HG03039 (cell line): ENCODE measurements at regions not wholly inside any gene's neighbourhood (a gene's known extent, or its start where the extent isn't known, plus 50 kb on each side); places are given as distances from the start of the nearest gene placed in this dataset.

Source experiments
- ATAC-seq: cut with Tn5 transposase; IDR thresholded peaks from one replicate; pipeline ENCODE4 v1.9.1; 2021; ENCODE audit warnings: mild to moderate bottlenecking, moderate library complexity; ENCODE audit not compliant: unreplicated experiment

DNA sequence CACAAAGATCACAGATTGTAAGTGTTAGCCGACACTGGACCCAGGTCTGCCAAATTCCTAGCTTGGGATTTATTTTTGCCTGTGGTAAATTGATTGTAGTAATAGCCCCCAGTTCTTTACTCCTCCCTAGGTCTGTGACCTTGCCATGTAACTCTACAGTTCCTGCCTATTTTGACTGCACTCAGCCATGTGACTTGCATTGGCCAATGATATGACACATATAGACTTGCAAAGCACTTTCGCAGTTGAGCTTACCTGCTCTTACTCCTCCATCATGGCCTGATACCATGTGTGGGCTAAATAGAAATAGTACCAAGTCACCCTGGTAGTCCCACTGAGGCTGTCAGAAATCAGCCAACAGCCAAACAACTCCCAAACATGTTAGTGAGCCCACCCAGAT is 240.3 kb downstream of the DUSP6 start:
- no peak for ATAC-seq

DNA sequence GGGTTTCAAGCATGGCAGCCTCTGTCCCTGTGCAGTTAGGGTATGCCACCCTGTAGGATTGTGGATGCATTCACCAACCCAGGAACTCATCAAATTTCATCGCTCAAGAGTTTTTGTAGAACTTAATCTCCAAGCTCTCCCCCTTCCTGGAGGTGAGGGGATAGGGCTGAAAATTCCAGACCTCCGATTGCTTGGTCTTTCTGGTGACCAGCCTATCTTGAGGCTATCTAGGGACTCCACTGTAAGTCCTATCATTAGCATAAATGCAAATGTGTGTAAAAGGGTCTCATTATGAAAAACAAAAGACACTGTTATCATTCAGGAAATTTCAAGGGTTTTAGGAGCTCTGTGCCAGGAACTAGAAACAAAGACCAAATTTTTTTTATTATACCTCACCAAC is 244.0 kb downstream of the DUSP6 start:
- ATAC-seq, result no peak

GRCh38 chr12:89106950-89107349 is 245.4 kb downstream of the DUSP6 start:
- ATAC-seq, result no peak

- no peak for ATAC-seq
These were observed 247.1 kb downstream of the DUSP6 start for GRCh38 chr12:89105243-89105642.

DNA sequence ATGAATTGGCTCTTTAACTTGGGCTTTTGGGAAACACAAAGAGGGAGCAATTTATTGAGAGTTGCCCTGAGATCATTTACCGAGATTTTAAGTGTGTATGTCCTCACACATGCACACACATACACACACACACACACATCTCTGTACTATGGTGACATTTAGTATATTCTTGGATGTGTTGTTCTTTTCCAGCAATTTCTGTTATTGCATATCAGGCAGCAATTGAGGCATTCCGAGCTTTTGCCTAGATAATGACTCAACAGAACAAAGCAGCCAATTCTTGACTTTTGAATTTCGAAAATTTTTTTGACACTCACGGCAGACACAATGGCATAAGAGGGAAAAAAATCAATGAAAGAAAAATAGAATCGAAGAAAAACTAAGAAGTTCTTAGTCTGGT is 248.5 kb downstream of the DUSP6 start:
- no peak for ATAC-seq

GRCh38 chr12:89101440-89101839 is 250.9 kb downstream of the DUSP6 start:
- no peak for ATAC-seq

DNA sequence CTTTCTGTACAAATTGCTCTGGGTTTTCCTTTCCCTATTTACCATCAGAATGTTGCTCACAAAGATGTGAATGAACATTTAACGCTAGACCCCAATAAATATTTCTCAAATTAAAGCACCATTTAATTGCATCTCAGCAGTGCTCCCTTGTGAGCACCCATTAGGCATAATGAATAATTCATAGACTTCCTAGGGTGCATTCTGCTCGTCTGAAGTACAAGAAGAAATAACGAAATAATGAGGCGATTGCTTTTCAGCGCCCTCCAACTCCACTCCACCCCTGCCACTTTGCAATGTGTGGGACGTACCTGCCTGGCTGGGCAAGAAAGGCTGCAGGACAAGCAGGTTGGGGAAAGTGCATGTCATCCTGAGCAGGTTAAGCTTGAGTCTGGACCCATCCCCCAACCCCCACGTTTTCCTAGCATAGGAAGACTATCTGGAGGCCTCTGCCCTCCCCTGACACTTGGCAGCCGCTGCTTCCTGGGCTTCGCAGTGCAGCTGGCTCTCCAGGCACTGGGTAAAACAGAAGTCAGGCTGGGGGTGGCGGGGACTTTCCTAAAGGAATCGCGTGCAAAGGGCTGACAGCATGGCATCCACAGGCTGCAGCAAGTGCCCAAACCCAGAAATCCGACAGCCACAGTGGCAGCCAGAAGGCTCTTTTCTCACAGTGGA is 253.7 kb downstream of the DUSP6 start:
- no peak for ATAC-seq

DNA sequence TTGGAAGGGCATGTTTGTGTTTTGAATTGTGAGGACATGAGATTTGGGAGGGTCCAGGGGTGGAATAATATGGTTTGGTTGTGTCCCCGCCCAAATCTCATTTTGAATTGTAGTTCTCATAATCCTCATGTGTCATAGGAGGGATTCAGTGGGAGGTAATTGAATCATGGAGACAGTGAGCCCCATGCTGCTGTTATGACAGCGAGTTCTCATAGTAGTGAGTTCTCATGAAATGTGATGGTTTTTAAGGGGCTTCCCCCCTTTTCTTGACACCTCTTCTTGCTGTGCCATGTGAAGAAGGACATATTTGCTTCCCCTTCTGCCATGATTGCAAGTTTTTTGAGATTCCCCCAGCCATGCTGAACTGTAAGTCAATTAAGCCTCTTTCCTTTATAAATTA is 260.0 kb downstream of the DUSP6 start:
- ATAC-seq, result no peak

GRCh38 chr12:89091293-89091841 is 260.9 kb downstream of the DUSP6 start:
- no peak for ATAC-seq

DNA sequence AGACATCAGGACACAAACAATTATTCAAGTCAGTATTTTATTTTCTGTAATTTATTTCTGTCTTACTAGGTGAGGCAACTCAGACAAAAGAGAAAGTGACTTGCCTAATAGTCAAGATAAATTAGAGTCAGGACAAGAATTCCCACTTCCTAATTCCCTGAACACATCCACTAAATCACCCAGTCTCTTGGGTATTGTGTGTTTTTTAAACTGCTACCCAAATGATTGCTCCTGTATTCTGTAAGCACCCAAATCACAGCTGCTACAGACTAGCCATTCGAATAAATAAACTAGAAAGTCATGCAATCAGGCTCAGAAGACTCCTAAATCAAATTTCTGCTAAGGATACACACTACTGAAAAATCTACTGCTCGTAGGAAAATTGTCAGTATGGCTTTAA is 263.0 kb downstream of the DUSP6 start:
- no peak for ATAC-seq

DNA sequence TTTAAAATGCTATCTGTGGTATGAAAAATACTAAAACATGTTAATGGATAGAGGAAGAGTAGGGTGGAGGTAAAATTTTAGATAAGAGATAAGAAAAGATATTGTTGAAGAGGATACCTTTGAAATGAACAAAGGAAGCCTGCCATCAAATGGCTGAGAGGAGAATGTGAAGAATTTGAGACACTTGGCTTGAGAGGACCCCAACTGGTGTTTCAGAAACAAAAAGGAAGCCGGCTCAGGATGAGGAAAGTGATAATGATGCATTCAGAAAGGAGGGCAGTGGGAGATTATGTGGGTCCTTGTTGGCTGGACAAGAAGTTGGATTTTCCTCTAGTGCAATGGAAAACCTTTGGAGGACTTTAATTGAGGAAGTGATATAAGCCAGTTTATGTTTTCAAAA is 264.4 kb downstream of the DUSP6 start:
- ATAC-seq, result no peak

- no peak for ATAC-seq
These were observed 265.0 kb downstream of the DUSP6 start for GRCh38 chr12:89087149-89087825.

GRCh38 chr12:89085421-89085820 is 266.9 kb downstream of the DUSP6 start:
- no peak for ATAC-seq

- ATAC-seq, result no peak
These were observed 267.6 kb downstream of the DUSP6 start for GRCh38 chr12:89084751-89085150.

DNA sequence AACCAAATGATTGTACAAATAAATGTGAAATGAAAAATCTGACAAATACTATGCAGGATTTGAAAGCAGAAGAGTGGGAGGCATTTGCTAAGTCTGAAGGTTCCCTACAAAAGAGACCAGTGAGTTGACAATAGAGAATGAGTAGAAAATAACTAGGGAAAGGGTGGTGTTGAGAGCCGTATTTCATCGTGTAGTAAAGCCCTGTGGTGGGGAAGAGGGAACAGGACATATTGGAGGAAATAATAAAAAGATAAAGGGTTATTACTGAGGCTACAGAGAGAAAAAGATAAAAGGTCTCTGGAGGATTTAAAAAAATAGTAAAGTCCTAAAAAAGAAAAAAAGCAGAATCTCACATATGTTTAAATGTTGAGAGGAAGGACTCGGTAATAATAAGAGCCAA is 268.8 kb downstream of the DUSP6 start:
- ATAC-seq, result no peak

DNA sequence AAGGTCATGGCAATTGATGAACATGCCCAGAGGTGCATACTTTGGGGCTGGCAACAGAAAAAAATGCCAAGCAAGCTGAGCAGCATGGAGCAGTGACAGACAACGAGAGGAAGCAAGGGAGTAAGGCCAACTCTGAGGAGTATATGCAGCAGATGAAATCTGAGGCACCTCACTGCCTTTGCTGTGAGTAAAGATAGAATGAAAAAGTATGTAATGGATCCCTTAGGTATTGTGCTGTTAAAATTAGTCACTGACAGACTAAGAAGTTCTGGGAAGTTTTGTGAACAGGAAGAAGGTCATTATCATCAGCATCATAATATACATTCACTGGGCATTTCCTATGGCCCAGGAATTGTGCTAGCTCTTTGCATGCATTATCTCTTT is 269.9 kb downstream of the DUSP6 start:
- no peak for ATAC-seq

- no peak for ATAC-seq
These were observed 270.5 kb downstream of the DUSP6 start for GRCh38 chr12:89081719-89082369.

DNA sequence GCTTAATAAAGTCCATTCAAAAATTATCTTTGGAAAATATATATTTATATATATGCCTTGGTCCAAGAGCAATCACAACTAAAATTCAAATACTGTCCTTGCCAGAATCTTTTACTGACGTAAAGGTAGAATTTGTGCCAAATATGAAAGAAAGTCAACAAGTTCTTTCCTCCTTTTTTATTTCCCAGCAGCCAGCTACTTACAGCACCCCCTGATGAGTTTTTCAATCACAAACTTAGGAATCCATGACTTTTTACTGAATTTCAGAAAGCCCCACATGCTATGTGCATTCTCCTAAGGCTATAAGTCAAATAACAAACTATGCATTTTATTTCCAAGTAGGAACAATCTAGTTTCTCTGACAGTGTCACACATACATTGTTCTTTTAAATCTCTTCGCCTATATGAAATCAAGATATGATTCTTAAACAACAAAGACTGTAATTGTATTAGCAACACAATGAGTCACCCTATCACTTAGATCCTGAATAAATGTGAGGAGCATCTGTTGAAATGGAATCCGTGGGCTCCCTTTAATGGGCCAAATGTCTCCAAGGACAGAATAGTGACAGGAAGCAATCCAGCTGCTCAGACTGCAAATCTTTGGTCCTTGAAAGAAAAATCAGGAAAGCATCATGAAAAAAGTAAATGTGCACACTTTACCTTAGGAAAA is 271.4 kb downstream of the DUSP6 start:
- no peak for ATAC-seq

GRCh38 chr12:89075880-89076540 is 276.3 kb downstream of the DUSP6 start:
- no peak for ATAC-seq

DNA sequence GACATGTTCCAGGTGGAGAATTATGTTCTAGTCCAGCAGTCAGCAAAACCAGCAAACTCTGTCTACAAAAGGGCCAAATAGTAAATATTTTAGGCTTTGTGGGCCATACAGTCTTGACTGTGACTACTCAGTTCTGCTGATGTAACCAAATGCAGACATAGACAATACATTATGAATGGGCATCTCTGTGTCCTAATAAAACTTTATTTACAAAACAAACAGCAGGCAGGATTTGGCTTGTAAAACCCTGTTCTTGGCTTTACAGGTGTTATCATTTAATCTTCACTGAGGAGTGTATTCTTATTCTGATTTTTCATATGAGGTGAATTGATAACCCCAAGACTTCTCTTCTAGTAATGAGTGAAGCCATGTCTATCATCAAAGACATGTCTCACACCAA is 278.6 kb downstream of the DUSP6 start:
- no peak for ATAC-seq

- ATAC-seq, result no peak
These were observed 279.3 kb downstream of the DUSP6 start for GRCh38 chr12:89073027-89073398.
